ENCODE measurements at regions not wholly inside any gene's neighbourhood (a gene's known extent, or its start where the extent isn't known, plus 50 kb on each side); places are given as distances from the start of the nearest gene placed in this dataset.

DNA sequence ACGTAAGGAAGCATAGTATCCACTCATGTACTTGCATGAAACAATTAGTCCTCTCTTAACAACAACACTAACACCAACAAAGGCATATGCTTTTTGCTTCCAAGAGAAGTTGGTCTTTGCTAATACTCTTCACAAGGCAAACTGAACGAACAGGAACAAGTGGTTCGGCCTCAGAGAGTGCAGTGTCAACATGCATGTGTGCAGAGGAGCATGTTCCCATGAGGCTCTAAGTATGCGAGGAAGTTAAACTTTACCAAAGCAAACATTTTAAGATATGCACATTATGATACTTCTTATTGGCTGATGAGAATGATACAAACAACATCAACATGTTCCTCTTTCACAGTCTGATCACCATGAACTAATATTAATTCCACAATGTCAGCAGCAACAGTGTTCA, 285.3 kb upstream of the IRX5 start:
- ChIA-PET POLR2A (interaction anchor here (0.7 to 5.7 kb wide), 6 partner anchors 11 to 360 kb away, joined by 3 to 148 read pairs (median 4); partner anchors contain the start of gene IRX5), CTCF (interaction anchor here (0.6 to 4.1 kb wide), 3 partner anchors 9 to 13 kb away, joined by 3 to 20 read pairs (median 4); no protein-coding TSS in a partner anchor)
- H3K27ac Mint-ChIP-seq (ENCODE audit: low read depth, unreplicated experiment), result no peak overlapping the region
- no peak overlapping the region for H3K4me3 Mint-ChIP-seq (ENCODE audit: unreplicated experiment)
- no peaks in the 10 kb centered on the region for H3K27me3 Mint-ChIP-seq (ENCODE audit: insufficient read depth, unreplicated experiment)
- intact Hi-C loops (cut with micrococcal nuclease), result loop anchor here (5.0 kb wide), 2 partner anchors 287 to 873 kb away; partner anchors contain the start of gene IRX5
- H3K36me3 Mint-ChIP-seq (ENCODE audit: insufficient read depth, unreplicated experiment), result no peaks in the 10 kb centered on the region
- TF ChIP-seq, protein P1, sequence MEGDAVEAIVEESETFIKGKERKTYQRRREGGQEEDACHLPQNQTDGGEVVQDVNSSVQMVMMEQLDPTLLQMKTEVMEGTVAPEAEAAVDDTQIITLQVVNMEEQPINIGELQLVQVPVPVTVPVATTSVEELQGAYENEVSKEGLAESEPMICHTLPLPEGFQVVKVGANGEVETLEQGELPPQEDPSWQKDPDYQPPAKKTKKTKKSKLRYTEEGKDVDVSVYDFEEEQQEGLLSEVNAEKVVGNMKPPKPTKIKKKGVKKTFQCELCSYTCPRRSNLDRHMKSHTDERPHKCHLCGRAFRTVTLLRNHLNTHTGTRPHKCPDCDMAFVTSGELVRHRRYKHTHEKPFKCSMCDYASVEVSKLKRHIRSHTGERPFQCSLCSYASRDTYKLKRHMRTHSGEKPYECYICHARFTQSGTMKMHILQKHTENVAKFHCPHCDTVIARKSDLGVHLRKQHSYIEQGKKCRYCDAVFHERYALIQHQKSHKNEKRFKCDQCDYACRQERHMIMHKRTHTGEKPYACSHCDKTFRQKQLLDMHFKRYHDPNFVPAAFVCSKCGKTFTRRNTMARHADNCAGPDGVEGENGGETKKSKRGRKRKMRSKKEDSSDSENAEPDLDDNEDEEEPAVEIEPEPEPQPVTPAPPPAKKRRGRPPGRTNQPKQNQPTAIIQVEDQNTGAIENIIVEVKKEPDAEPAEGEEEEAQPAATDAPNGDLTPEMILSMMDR (IDR thresholded peaks at IDR 0.05; ENCODE audit: unreplicated experiment), result no peak
- no peaks in the 10 kb centered on the region for H3K9me3 Mint-ChIP-seq (ENCODE audit: unreplicated experiment)
- no TSS peak for BruUV-seq (replicated peaks)
- no peak for DNase-seq (ENCODE audit: unreplicated experiment)
- peaks cover 33% of the 10 kb centered on the region for H3K4me1 Mint-ChIP-seq (ENCODE audit: insufficient read depth, unreplicated experiment)

DNA sequence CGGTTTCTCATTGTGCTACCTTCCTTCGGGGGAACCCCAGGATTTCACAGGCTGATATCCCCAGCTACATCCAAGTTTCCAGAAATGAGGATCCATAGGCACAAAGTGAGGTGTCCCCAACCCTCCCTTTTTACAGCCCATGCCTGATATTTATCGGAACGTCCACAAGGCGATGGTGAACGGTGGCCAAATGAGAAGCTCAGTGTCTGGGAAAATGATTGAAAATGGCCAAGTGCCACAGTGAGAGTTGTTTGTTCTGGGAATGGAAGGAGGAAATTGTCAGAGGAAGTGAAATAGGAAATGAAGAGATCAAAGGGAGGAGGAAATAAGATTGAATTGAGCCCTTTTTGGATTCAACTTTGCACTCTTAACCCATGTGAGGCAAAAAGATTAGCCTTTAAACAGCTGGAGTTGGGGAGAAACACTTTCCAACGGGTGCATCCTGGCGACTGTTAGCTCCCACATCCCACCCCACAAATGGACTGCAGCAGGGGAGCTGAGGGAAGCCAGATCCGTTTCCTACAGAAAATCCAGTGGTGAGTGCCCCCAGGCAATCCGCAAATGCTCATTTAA, 294.4 kb upstream of the IRX5 start:
- DNase-seq (ENCODE audit: unreplicated experiment), result no peak
- ChIA-PET POLR2A (interaction anchor here (0.7 to 4.2 kb wide), 4 partner anchors 11 to 863 kb away, joined by 3 to 22 read pairs (median 6); no protein-coding TSS in a partner anchor), CTCF (interaction anchor here (0.6 to 4.2 kb wide), 5 partner anchors 9 to 148 kb away, joined by 3 to 26 read pairs (median 3); no protein-coding TSS in a partner anchor)
- Mint-ChIP-seq H3K9me3 (ENCODE audit: unreplicated experiment) (no peaks in the 10 kb centered on the region), H3K27me3 (ENCODE audit: insufficient read depth, unreplicated experiment) (no peaks in the 10 kb centered on the region), H3K4me1 (ENCODE audit: insufficient read depth, unreplicated experiment) (peaks cover 8% of the 10 kb centered on the region), H3K36me3 (ENCODE audit: insufficient read depth, unreplicated experiment) (no peaks in the 10 kb centered on the region), H3K27ac (ENCODE audit: low read depth, unreplicated experiment) (no peak overlapping the region), H3K4me3 (ENCODE audit: unreplicated experiment) (no peak overlapping the region)
- no TSS peak for BruUV-seq (replicated peaks)
- TF ChIP-seq, protein P1 (IDR thresholded peaks at IDR 0.05; ENCODE audit: unreplicated experiment), result no peak
- intact Hi-C loops (cut with micrococcal nuclease), result loop anchor here (10.0 kb wide), 1 partner anchor 192 kb away; no protein-coding TSS in a partner anchor

DNA sequence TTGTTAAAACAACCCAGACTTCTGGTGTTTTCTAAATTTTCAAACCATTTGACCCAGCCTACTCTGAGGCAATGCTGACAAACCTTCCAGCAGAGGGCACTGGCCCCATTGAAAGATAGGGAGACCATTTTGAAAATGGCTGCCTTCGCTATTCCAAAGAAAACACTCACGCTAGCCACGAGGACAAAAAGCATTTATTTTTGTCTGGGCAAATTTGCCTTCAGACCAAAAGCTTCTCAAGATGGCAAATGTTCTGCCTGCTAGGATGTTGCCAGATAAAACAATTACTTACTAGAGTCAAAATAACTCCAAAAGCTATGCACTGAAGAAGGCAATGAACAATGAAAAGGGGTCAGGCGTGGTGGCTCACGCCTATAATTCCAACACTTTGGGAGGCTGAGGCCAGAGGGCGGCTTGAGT, 296.7 kb upstream of the IRX5 start:
- ChIA-PET CTCF (interaction anchor here (0.5 to 4.2 kb wide), 28 partner anchors 11 to 856 kb away, joined by 3 to 26 read pairs (median 3); no protein-coding TSS in a partner anchor), POLR2A (interaction anchor here (0.6 to 2.3 kb wide), 13 partner anchors 12 to 348 kb away, joined by 3 to 21 read pairs (median 4); partner anchors contain the start of gene IRX5)
- no peaks in the 10 kb centered on the region for H3K9me3 Mint-ChIP-seq (ENCODE audit: unreplicated experiment)
- TF ChIP-seq, protein P1 (IDR thresholded peaks at IDR 0.05; ENCODE audit: unreplicated experiment), result peak; percentile 76
- H3K36me3 Mint-ChIP-seq (ENCODE audit: insufficient read depth, unreplicated experiment), result no peaks in the 10 kb centered on the region
- H3K4me1 Mint-ChIP-seq (ENCODE audit: insufficient read depth, unreplicated experiment), result peaks cover 8% of the 10 kb centered on the region
- DNase-seq (ENCODE audit: unreplicated experiment), result peak; percentile 78
- H3K27ac Mint-ChIP-seq (ENCODE audit: low read depth, unreplicated experiment), result no peak overlapping the region
- no TSS peak for BruUV-seq (replicated peaks)
- H3K4me3 Mint-ChIP-seq (ENCODE audit: unreplicated experiment), result no peak overlapping the region
- intact Hi-C loops (cut with micrococcal nuclease), result loop anchor here (1.0 to 10.0 kb wide), 7 partner anchors 178 to 862 kb away; no protein-coding TSS in a partner anchor
- H3K27me3 Mint-ChIP-seq (ENCODE audit: insufficient read depth, unreplicated experiment), result no peaks in the 10 kb centered on the region
